WTC11 (cell line): ENCODE measurements at regions not wholly inside any gene's neighbourhood (a gene's known extent, or its start where the extent isn't known, plus 50 kb on each side); places are given as distances from the start of the nearest gene placed in this dataset.

Source experiments
- ATAC-seq: fragments of 200-7000 bp; cut with Tn5 transposase; 2 replicates; pipeline ENCODE4 v1.10.0; 2021; ENCODE audit warnings: mild to moderate bottlenecking, moderate library complexity
- CTCF ChIA-PET: fragments of 300-600 bp; sonication (Branson Sonifier 250); formaldehyde crosslinking; loops from one replicate; lab custom pipeline; 2021; ENCODE audit warnings: antibody characterized with exemption; lab: Charles Lee
- POLR2A ChIA-PET: fragments of 350-600 bp; sonication (Branson Sonifier 250); formaldehyde crosslinking; loops from one replicate; lab custom pipeline; 2021; ENCODE audit warnings: antibody characterized with exemption; lab: Charles Lee
- DNase-seq: peaks from one replicate; pipeline ENCODE4 v3.0.0; 2021; ENCODE audit warnings: low spot score
- H3K27ac Mint-ChIP-seq: 2 replicates; pipeline ENCODE4 v1.8.0; 2021; ENCODE audit warnings: mixed read lengths
- H3K27me3 Mint-ChIP-seq: 2 replicates; pipeline ENCODE4 v1.8.0; 2021; ENCODE audit warnings: low read depth, mild to moderate bottlenecking, moderate library complexity, mixed read lengths
- H3K36me3 Mint-ChIP-seq: 2 replicates; pipeline ENCODE4 v1.8.0; 2021; ENCODE audit warnings: mixed read lengths
- H3K4me1 Mint-ChIP-seq: 2 replicates; pipeline ENCODE4 v1.8.0; 2022; ENCODE audit warnings: mixed read lengths
- H3K4me3 Mint-ChIP-seq: 2 replicates; pipeline ENCODE4 v1.8.0; 2021; ENCODE audit warnings: mild to moderate bottlenecking, moderate library complexity, mixed read lengths
- H3K9me3 Mint-ChIP-seq: 2 replicates; pipeline ENCODE4 v1.8.0; 2021; ENCODE audit warnings: mixed read lengths
- ATF1 ChIP-seq: sonication (generic); formaldehyde crosslinking; IDR thresholded peaks from 2 replicates; pipeline ENCODE4 v1.8.1; 2023; ENCODE audit warnings: mild to moderate bottlenecking, moderate library complexity, missing genetic modification reagents
- CBFB ChIP-seq: sonication (generic); formaldehyde crosslinking; IDR thresholded peaks from 2 replicates; pipeline ENCODE4 v1.8.1; 2022; ENCODE audit warnings: mild to moderate bottlenecking, low read depth, missing genetic modification reagents
- ELF4 ChIP-seq: sonication (generic); formaldehyde crosslinking; IDR thresholded peaks from 2 replicates; pipeline ENCODE4 v1.8.1; 2022; ENCODE audit warnings: low read depth, mild to moderate bottlenecking, moderate library complexity, missing genetic modification reagents
- ESRRA ChIP-seq: sonication (generic); formaldehyde crosslinking; IDR thresholded peaks from 2 replicates; pipeline ENCODE4 v1.8.1; 2022; ENCODE audit warnings: mild to moderate bottlenecking, missing genetic modification reagents, borderline replicate concordance
- ETV6 ChIP-seq: sonication (generic); formaldehyde crosslinking; IDR thresholded peaks from 2 replicates; pipeline ENCODE4 v1.8.1; 2022; ENCODE audit warnings: mild to moderate bottlenecking, missing genetic modification reagents
- FOXJ3 ChIP-seq: sonication (generic); formaldehyde crosslinking; IDR thresholded peaks from 2 replicates; pipeline ENCODE4 v1.9.0; 2021; ENCODE audit warnings: missing genetic modification reagents, mild to moderate bottlenecking, borderline replicate concordance
- NR2C2 ChIP-seq: sonication (generic); formaldehyde crosslinking; IDR thresholded peaks from 2 replicates; pipeline ENCODE4 v1.8.0; 2022; ENCODE audit warnings: mild to moderate bottlenecking, missing genetic modification reagents
- TP53 ChIP-seq: sonication (generic); formaldehyde crosslinking; IDR thresholded peaks from 2 replicates; pipeline ENCODE4 v1.8.1; 2023; ENCODE audit warnings: mild to moderate bottlenecking, missing genetic modification reagents
- ZNF138 ChIP-seq: sonication (generic); formaldehyde crosslinking; conservative IDR thresholded peaks from 2 replicates; pipeline ENCODE4 v1.8.1; 2022; ENCODE audit warnings: mild to moderate bottlenecking, moderate library complexity, missing genetic modification reagents
- ZNF416 ChIP-seq: fragments of 250-450 bp; sonication (Bioruptor Pico); IDR thresholded peaks from 2 replicates; pipeline ENCODE4 v1.9.0; 2021; ENCODE audit warnings: mild to moderate bottlenecking, inconsistent platforms
- TF ChIP-seq, protein P1 (sequence below): sonication (generic); formaldehyde crosslinking; IDR thresholded peaks from 2 replicates; pipeline ENCODE4 v1.8.1; 2022; ENCODE audit warnings: low read depth, missing genetic modification reagents, borderline replicate concordance
- TF ChIP-seq, protein P2 (sequence below): sonication (generic); formaldehyde crosslinking; IDR thresholded peaks from 2 replicates; pipeline ENCODE4 v1.8.1; 2023; ENCODE audit warnings: mild to moderate bottlenecking, missing genetic modification reagents, moderate library complexity
- TF ChIP-seq, protein P3 (sequence below): fragments of 250-450 bp; sonication (Bioruptor Pico); conservative IDR thresholded peaks from 2 replicates; pipeline ENCODE4 v1.9.0; 2021; ENCODE audit warnings: mild to moderate bottlenecking
- TF ChIP-seq, protein P4 (sequence below): fragments of 250-450 bp; sonication (Bioruptor Pico); IDR thresholded peaks from 2 replicates; pipeline ENCODE4 v1.8.0; 2021; ENCODE audit warnings: mild to moderate bottlenecking
- TF ChIP-seq, protein P5 (sequence below): sonication (generic); formaldehyde crosslinking; IDR thresholded peaks from 2 replicates; pipeline ENCODE4 v1.8.1; 2023; ENCODE audit warnings: mild to moderate bottlenecking, missing genetic modification reagents, borderline replicate concordance
- TF ChIP-seq, protein P6 (sequence below): sonication (generic); formaldehyde crosslinking; IDR thresholded peaks from 2 replicates; pipeline ENCODE4 v1.8.0; 2023; ENCODE audit warnings: missing genetic modification reagents, mild to moderate bottlenecking, borderline replicate concordance
- TF ChIP-seq, protein P7 (sequence below): sonication (generic); formaldehyde crosslinking; IDR thresholded peaks from 2 replicates; pipeline ENCODE4 v1.8.0; 2022; ENCODE audit warnings: mild to moderate bottlenecking, missing genetic modification reagents

DNA sequence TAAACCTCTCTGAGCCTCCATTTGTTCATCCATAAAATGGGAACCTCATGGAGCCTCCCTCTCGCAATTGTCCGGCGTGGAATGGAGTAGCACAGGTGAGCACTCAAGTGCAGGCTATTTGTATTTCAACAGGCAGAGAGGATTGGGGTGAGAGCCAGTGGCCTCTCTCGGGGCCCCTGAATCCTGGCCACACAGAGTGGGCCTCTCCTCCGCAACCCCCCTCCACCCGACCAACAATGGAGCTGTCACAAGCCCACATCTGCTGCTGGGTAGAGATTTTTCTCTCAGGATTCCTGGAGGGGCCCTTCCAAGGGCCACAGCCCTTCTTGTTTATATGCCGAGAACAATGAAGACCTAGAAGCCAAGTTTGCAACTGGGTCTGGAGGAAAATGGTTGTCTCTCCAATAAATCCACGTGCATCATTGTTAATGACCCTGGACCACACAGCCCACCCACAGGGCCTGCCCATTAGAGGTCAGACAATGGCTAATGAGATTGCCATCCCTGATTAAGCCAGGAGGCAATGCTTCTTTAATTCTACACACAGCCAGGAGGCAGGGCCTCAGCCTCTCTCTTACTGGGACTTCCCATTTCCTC, 233.0 kb downstream of the ANKRD60 start:
- TF ChIP-seq, protein P1, sequence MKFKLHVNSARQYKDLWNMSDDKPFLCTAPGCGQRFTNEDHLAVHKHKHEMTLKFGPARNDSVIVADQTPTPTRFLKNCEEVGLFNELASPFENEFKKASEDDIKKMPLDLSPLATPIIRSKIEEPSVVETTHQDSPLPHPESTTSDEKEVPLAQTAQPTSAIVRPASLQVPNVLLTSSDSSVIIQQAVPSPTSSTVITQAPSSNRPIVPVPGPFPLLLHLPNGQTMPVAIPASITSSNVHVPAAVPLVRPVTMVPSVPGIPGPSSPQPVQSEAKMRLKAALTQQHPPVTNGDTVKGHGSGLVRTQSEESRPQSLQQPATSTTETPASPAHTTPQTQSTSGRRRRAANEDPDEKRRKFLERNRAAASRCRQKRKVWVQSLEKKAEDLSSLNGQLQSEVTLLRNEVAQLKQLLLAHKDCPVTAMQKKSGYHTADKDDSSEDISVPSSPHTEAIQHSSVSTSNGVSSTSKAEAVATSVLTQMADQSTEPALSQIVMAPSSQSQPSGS (CRISPR knock-in tag) = no peak
- TF ChIP-seq ESRRA (CRISPR knock-in tag) = no peak
- TF ChIP-seq, protein P2, sequence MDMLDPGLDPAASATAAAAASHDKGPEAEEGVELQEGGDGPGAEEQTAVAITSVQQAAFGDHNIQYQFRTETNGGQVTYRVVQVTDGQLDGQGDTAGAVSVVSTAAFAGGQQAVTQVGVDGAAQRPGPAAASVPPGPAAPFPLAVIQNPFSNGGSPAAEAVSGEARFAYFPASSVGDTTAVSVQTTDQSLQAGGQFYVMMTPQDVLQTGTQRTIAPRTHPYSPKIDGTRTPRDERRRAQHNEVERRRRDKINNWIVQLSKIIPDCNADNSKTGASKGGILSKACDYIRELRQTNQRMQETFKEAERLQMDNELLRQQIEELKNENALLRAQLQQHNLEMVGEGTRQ (CRISPR knock-in tag) = no peak
- POLR2A ChIA-PET = no interaction called here

DNA sequence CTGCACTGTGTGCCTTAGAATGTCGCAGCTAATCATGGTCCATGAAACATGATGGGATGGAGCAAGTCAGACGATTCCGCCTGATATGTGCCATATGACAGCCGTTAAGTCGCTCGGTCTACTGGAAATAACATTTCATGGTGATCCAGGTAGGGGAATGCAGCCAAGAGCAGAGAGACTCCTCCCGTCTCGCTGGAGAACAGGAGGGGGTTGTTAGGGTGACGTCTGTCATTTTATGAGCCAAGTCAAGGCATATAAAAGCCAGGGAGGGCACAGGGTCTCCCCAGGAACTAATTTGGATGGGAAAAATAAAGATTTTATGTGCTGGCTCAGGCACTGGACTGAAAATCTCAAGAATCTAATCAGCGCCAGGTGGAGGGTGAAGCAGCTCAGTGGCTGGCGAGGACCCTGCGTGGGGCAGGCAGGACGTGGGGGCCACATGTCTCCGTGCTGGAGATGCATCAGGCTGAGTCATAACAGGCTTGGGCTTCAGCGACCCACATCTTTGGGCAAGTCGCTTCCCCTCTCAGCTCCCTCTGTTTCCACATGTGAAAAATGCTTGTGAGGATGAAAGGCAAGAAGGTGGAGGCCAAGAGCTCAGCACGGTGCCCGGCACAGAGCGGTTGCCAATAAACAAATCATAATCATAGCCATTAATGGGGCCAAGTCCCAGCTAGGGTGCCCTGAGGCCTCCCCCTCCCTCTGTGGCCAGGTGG, 234.6 kb downstream of the ANKRD60 start:
- H3K27ac Mint-ChIP-seq = no peak overlapping the region
- TF ChIP-seq, protein P3, sequence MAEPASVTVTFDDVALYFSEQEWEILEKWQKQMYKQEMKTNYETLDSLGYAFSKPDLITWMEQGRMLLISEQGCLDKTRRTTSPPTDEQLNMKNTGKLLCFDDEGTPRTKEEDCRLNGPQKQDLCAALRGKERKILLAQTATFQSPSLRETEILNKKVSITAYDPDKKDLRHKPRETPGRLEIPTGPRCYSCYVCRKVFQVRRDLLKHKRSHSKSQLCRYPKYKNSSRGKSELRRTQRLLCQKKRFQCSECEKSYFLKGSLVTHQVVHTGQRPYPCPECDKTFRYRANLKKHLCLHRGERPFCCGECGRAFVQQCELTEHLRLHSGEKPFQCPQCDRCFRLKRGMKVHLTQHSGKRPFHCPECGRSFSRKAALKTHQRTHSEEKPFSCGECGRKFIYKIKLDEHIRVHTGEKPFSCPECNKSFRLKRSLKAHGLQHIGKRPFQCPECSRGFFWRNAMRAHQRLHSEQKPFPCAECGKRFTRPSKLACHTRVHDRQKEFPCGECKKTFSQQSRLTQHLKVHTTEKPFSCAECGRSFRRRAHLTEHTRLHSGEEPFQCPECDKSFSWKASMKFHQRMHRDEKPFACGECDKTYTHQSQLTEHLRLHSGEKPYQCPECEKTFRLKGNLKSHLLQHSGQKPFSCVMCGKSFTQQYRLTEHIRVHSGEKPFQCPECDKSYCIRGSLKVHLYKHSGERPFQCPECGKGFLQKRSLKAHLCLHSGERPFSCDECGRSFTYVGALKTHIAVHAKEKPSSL (CRISPR knock-in tag) = no peak
- TF ChIP-seq, protein P4, sequence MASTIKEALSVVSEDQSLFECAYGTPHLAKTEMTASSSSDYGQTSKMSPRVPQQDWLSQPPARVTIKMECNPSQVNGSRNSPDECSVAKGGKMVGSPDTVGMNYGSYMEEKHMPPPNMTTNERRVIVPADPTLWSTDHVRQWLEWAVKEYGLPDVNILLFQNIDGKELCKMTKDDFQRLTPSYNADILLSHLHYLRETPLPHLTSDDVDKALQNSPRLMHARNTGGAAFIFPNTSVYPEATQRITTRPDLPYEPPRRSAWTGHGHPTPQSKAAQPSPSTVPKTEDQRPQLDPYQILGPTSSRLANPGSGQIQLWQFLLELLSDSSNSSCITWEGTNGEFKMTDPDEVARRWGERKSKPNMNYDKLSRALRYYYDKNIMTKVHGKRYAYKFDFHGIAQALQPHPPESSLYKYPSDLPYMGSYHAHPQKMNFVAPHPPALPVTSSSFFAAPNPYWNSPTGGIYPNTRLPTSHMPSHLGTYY (CRISPR knock-in tag) = no peak
- TF ChIP-seq NR2C2 (no peak), TP53 (no peak), ETV6 (no peak), ZNF416 (no peak), ELF4 (CRISPR knock-in tag) (no peak), CBFB (no peak), ATF1 (CRISPR knock-in tag) (no peak), ZNF138 (no peak), FOXJ3 (CRISPR knock-in tag) (no peak)
- TF ChIP-seq, protein P5, sequence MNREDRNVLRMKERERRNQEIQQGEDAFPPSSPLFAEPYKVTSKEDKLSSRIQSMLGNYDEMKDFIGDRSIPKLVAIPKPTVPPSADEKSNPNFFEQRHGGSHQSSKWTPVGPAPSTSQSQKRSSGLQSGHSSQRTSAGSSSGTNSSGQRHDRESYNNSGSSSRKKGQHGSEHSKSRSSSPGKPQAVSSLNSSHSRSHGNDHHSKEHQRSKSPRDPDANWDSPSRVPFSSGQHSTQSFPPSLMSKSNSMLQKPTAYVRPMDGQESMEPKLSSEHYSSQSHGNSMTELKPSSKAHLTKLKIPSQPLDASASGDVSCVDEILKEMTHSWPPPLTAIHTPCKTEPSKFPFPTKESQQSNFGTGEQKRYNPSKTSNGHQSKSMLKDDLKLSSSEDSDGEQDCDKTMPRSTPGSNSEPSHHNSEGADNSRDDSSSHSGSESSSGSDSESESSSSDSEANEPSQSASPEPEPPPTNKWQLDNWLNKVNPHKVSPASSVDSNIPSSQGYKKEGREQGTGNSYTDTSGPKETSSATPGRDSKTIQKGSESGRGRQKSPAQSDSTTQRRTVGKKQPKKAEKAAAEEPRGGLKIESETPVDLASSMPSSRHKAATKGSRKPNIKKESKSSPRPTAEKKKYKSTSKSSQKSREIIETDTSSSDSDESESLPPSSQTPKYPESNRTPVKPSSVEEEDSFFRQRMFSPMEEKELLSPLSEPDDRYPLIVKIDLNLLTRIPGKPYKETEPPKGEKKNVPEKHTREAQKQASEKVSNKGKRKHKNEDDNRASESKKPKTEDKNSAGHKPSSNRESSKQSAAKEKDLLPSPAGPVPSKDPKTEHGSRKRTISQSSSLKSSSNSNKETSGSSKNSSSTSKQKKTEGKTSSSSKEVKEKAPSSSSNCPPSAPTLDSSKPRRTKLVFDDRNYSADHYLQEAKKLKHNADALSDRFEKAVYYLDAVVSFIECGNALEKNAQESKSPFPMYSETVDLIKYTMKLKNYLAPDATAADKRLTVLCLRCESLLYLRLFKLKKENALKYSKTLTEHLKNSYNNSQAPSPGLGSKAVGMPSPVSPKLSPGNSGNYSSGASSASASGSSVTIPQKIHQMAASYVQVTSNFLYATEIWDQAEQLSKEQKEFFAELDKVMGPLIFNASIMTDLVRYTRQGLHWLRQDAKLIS (CRISPR knock-in tag) = no peak
- TF ChIP-seq, protein P6, sequence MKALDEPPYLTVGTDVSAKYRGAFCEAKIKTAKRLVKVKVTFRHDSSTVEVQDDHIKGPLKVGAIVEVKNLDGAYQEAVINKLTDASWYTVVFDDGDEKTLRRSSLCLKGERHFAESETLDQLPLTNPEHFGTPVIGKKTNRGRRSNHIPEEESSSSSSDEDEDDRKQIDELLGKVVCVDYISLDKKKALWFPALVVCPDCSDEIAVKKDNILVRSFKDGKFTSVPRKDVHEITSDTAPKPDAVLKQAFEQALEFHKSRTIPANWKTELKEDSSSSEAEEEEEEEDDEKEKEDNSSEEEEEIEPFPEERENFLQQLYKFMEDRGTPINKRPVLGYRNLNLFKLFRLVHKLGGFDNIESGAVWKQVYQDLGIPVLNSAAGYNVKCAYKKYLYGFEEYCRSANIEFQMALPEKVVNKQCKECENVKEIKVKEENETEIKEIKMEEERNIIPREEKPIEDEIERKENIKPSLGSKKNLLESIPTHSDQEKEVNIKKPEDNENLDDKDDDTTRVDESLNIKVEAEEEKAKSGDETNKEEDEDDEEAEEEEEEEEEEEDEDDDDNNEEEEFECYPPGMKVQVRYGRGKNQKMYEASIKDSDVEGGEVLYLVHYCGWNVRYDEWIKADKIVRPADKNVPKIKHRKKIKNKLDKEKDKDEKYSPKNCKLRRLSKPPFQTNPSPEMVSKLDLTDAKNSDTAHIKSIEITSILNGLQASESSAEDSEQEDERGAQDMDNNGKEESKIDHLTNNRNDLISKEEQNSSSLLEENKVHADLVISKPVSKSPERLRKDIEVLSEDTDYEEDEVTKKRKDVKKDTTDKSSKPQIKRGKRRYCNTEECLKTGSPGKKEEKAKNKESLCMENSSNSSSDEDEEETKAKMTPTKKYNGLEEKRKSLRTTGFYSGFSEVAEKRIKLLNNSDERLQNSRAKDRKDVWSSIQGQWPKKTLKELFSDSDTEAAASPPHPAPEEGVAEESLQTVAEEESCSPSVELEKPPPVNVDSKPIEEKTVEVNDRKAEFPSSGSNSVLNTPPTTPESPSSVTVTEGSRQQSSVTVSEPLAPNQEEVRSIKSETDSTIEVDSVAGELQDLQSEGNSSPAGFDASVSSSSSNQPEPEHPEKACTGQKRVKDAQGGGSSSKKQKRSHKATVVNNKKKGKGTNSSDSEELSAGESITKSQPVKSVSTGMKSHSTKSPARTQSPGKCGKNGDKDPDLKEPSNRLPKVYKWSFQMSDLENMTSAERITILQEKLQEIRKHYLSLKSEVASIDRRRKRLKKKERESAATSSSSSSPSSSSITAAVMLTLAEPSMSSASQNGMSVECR (CRISPR knock-in tag) = no peak
- TF ChIP-seq, protein P7, sequence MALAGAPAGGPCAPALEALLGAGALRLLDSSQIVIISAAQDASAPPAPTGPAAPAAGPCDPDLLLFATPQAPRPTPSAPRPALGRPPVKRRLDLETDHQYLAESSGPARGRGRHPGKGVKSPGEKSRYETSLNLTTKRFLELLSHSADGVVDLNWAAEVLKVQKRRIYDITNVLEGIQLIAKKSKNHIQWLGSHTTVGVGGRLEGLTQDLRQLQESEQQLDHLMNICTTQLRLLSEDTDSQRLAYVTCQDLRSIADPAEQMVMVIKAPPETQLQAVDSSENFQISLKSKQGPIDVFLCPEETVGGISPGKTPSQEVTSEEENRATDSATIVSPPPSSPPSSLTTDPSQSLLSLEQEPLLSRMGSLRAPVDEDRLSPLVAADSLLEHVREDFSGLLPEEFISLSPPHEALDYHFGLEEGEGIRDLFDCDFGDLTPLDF = no peak
- DNase-seq (no peak), ATAC-seq (no peak)
- 0 out of 2 replicates have a peak, but pooled peaks cover 5% of the 10 kb centered on the region for H3K27me3 Mint-ChIP-seq
- H3K9me3 Mint-ChIP-seq = 0 out of 2 replicates have a peak, but pooled peaks cover 6% of the 10 kb centered on the region
- H3K36me3 Mint-ChIP-seq = no peaks in the 10 kb centered on the region
- H3K4me3 Mint-ChIP-seq = no peak overlapping the region
- CTCF ChIA-PET = interaction anchor here (0.8 kb wide), 1 partner anchor 395 kb away, joined by 6 read pairs; no protein-coding TSS in a partner anchor
- POLR2A ChIA-PET = no interaction called here
- H3K4me1 Mint-ChIP-seq = peaks cover 6% of the 10 kb centered on the region; the same call in 1 of the 2 replicates

More for the DNA sequence above, 233.0 kb downstream of the ANKRD60 start:
- Mint-ChIP-seq H3K4me1 (peaks cover 18% of the 10 kb centered on the region), H3K36me3 (no peaks in the 10 kb centered on the region), H3K4me3 (no peak overlapping the region), H3K27me3 (0 out of 2 replicates have a peak, but pooled peaks cover 5% of the 10 kb centered on the region), H3K9me3 (0 out of 2 replicates have a peak, but pooled peaks cover 6% of the 10 kb centered on the region), H3K27ac (no peak overlapping the region)
- no peak for ATAC-seq
- no peak for DNase-seq
- CTCF ChIA-PET = no interaction called here
